ENCODE measurements at regions not wholly inside any gene's neighbourhood (a gene's known extent, or its start where the extent isn't known, plus 50 kb on each side); places are given as distances from the start of the nearest gene placed in this dataset.

DNA sequence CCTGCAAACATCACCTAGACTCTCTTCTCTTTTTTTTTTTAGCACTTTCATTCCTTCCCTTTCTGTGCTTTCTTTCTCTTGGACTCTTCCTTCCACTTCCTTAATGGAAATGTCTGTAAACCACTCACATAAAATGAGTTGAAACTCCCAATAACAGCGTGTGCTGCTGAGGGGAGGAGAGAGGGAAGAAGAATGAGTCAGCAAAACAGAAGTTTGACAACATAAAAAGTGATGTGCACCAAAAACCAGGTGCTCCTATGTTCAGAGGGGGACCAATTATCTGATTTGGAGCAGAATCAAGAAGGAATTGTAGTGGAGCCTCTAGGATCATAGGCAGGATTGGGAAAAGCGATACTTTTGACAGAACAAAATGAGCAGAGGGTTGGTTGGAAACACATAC lies 712.1 kb upstream of the IGFBP3 start:
- Mint-ChIP-seq H3K4me3 (no peak overlapping the region), H3K9me3 (peaks cover 8 to 17% of the 10 kb centered on the region in 2 donors), H3K27me3 (ENCODE audit: low read depth in 2 of 2) (no peaks in the 10 kb centered on the region), H3K36me3 (no peaks in the 10 kb centered on the region), H3K4me1 (no peaks in the 10 kb centered on the region), H3K27ac (no peak overlapping the region)
- ATAC-seq = no peak
- WGBS (ENCODE audit: insufficient coverage) = 58% methylated on average over 2 of the region's 2 CpGs
- DNase-seq = no peak
- no peaks in the 10 kb centered on the region for H3K27me3 ChIP-seq (ENCODE audit: control insufficient read depth, insufficient read depth, low read length)
- peaks cover 5% of the 10 kb centered on the region for H3K9me3 ChIP-seq (ENCODE audit: control insufficient read depth, insufficient read depth, low read length)
- intact Hi-C loops (cut with micrococcal nuclease) = no loop called here
- no peak overlapping the region for H3K27ac ChIP-seq (ENCODE audit: low read length)
- no peaks in the 10 kb centered on the region for H3K4me1 ChIP-seq (ENCODE audit: control insufficient read depth, insufficient read depth, low read length)
- H3K36me3 ChIP-seq (ENCODE audit: control insufficient read depth, insufficient read depth, low read length) = no peaks in the 10 kb centered on the region
- TF ChIP-seq, protein P1, sequence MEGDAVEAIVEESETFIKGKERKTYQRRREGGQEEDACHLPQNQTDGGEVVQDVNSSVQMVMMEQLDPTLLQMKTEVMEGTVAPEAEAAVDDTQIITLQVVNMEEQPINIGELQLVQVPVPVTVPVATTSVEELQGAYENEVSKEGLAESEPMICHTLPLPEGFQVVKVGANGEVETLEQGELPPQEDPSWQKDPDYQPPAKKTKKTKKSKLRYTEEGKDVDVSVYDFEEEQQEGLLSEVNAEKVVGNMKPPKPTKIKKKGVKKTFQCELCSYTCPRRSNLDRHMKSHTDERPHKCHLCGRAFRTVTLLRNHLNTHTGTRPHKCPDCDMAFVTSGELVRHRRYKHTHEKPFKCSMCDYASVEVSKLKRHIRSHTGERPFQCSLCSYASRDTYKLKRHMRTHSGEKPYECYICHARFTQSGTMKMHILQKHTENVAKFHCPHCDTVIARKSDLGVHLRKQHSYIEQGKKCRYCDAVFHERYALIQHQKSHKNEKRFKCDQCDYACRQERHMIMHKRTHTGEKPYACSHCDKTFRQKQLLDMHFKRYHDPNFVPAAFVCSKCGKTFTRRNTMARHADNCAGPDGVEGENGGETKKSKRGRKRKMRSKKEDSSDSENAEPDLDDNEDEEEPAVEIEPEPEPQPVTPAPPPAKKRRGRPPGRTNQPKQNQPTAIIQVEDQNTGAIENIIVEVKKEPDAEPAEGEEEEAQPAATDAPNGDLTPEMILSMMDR (IDR thresholded peaks at IDR 0.05) = no peak
- no peak overlapping the region for H3K4me3 ChIP-seq (ENCODE audit: low read length)

DNA sequence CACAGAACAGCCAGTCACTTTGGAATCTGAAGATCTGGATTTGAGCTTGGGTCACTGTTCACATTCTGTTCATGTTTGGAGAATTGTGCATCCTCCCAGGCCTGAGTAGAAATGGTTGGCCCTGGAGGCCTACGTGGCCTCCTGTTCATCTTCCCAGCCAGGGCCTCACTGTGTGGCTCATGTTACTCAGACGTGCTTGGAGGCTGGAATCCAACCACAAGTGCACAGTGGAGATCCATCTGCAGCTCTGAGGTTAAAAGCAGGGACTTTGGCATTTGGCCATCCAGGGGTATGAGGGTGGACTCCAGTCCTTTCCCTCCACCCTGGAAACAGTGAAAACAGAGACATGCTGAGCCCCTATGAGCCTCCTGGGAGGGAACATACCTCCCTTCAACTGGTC lies 709.0 kb upstream of the IGFBP3 start:
- peaks cover 7 to 20% of the 10 kb centered on the region in 2 donors for H3K9me3 Mint-ChIP-seq
- H3K27me3 Mint-ChIP-seq (ENCODE audit: low read depth in 2 of 2) = no peaks in the 10 kb centered on the region
- H3K27ac Mint-ChIP-seq = no peak overlapping the region
- no peak overlapping the region for H3K4me3 ChIP-seq (ENCODE audit: low read length)
- no peak overlapping the region for H3K27ac ChIP-seq (ENCODE audit: low read length)
- H3K27me3 ChIP-seq (ENCODE audit: control insufficient read depth, insufficient read depth, low read length) = no peaks in the 10 kb centered on the region
- DNase-seq (no peak), ATAC-seq (no peak)
- WGBS (ENCODE audit: insufficient coverage) = 68% methylated on average over 2 of the region's 2 CpGs
- TF ChIP-seq, protein P1 (IDR thresholded peaks at IDR 0.05) = no peak
- peaks cover 7% of the 10 kb centered on the region for H3K9me3 ChIP-seq (ENCODE audit: control insufficient read depth, insufficient read depth, low read length)
- no peak overlapping the region for H3K4me3 Mint-ChIP-seq
- H3K36me3 ChIP-seq (ENCODE audit: control insufficient read depth, insufficient read depth, low read length) = no peaks in the 10 kb centered on the region
- H3K4me1 Mint-ChIP-seq = no peaks in the 10 kb centered on the region
- no peaks in the 10 kb centered on the region for H3K36me3 Mint-ChIP-seq
- intact Hi-C loops (cut with micrococcal nuclease) = no loop called here
- no peaks in the 10 kb centered on the region for H3K4me1 ChIP-seq (ENCODE audit: control insufficient read depth, insufficient read depth, low read length)

DNA sequence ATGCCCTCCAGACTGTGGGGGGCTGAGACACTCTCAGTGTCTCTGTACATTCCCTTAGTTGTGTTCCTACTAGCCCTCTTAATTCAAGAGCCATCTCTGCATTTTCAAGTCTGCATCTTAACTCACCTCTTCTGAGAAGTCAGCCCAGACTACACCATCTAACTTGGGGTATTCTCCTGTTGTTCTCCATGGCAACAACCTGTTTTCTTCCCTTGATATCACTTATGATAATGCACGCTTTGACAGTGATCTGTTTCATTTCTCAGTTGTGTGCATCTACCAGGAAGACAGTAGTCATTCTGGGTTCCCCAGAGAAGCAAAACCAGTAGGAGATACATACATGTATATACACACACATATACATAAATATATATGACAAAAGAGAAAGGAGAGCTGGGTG lies 707.3 kb upstream of the IGFBP3 start:
- Histone ChIP-seq H3K4me1 (ENCODE audit: control insufficient read depth, insufficient read depth, low read length) (no peaks in the 10 kb centered on the region), H3K27me3 (ENCODE audit: control insufficient read depth, insufficient read depth, low read length) (no peaks in the 10 kb centered on the region), H3K27ac (ENCODE audit: low read length) (no peak overlapping the region), H3K36me3 (ENCODE audit: control insufficient read depth, insufficient read depth, low read length) (no peaks in the 10 kb centered on the region), H3K9me3 (ENCODE audit: control insufficient read depth, insufficient read depth, low read length) (peaks cover 7% of the 10 kb centered on the region), H3K4me3 (ENCODE audit: low read length) (no peak overlapping the region)
- TF ChIP-seq, protein P1 (IDR thresholded peaks at IDR 0.05) = no peak
- Mint-ChIP-seq H3K27me3 (ENCODE audit: low read depth in 2 of 2) (no peaks in the 10 kb centered on the region), H3K4me1 (no peaks in the 10 kb centered on the region), H3K36me3 (no peaks in the 10 kb centered on the region), H3K27ac (no peak overlapping the region), H3K9me3 (peaks cover 7 to 20% of the 10 kb centered on the region in 2 donors), H3K4me3 (no peak overlapping the region)
- no peak for DNase-seq
- 75% methylated on average over 1 of the region's 1 CpG for WGBS (ENCODE audit: insufficient coverage)
- no peak for ATAC-seq
- intact Hi-C loops (cut with micrococcal nuclease) = no loop called here

DNA sequence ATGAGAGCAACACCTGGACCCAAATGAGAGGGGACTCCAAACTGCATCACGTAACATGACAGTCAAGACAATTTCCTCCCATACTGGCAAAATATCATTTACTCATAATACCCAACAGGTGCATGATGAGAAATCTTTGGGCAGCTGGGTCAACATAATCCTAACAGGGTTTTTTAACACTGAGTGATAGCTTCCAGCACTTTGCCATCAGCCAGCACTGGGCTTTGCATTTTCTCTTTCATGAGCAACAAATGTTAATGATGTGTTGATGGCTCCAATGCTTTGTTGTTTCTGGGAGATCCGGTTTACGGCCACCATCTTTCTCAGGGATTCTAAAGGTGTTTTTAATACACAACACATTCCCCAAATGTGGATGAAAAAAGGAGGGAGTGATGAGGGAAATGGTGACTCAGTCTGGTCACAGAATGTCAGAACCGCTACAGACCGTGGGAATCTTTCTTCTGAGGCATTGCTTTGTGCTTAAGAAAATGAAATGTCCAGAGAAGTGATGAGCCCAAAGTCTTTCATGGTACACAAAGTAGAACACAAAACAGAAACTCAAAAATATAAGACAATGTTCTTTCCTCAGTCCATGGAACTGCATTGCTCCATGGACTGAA lies 705.7 kb upstream of the IGFBP3 start:
- Histone ChIP-seq H3K4me1 (ENCODE audit: control insufficient read depth, insufficient read depth, low read length) (no peaks in the 10 kb centered on the region), H3K4me3 (ENCODE audit: low read length) (no peak overlapping the region), H3K36me3 (ENCODE audit: control insufficient read depth, insufficient read depth, low read length) (no peaks in the 10 kb centered on the region), H3K27ac (ENCODE audit: low read length) (no peak overlapping the region), H3K27me3 (ENCODE audit: control insufficient read depth, insufficient read depth, low read length) (no peaks in the 10 kb centered on the region), H3K9me3 (ENCODE audit: control insufficient read depth, insufficient read depth, low read length) (peaks cover 7% of the 10 kb centered on the region)
- intact Hi-C loops (cut with micrococcal nuclease) = no loop called here
- no peaks in the 10 kb centered on the region for H3K27me3 Mint-ChIP-seq (ENCODE audit: low read depth in 2 of 2)
- TF ChIP-seq, protein P1 (IDR thresholded peaks at IDR 0.05) = no peak
- peaks cover 4 to 18% of the 10 kb centered on the region in 2 donors for H3K9me3 Mint-ChIP-seq
- DNase-seq = no peak
- H3K4me3 Mint-ChIP-seq = no peak overlapping the region
- no peaks in the 10 kb centered on the region for H3K4me1 Mint-ChIP-seq
- no peak for ATAC-seq
- 84% methylated on average over 3 of the region's 5 CpGs for WGBS (ENCODE audit: insufficient coverage)
- H3K36me3 Mint-ChIP-seq = no peaks in the 10 kb centered on the region
- no peak overlapping the region for H3K27ac Mint-ChIP-seq

Data from natural killer cell (primary cell).